Bronchial epithelial cell (primary cell): ENCODE measurements at regions not wholly inside any gene's neighbourhood (a gene's known extent, or its start where the extent isn't known, plus 50 kb on each side); places are given as distances from the start of the nearest gene placed in this dataset.

Experiments used
- DNase-seq: peaks from one replicate; pipeline ENCODE4 v3.0.0-alpha.2; 2010; ENCODE audit warnings: low read depth
- FAIRE-seq: peaks from 2 replicates; lab custom pipeline; 2011; peaks lifted over from hg19 to GRCh38; lab: Jason Lieb, UNC
- H3K27me3 ChIP-seq: 2 replicates; pipeline ENCODE4 v1.5.1; 2011; ENCODE audit warnings: low read length; ENCODE audit not compliant: control insufficient read depth, insufficient read depth
- H3K36me3 ChIP-seq: 2 replicates; pipeline ENCODE4 v1.5.1; 2011; ENCODE audit warnings: low read length; ENCODE audit not compliant: control insufficient read depth, insufficient read depth
- H3K4me3 ChIP-seq: 2 replicates; pipeline ENCODE4 v1.5.1; 2011; ENCODE audit warnings: mild to moderate bottlenecking, low read depth, low read length, control low read depth
- TF ChIP-seq, protein P1 (sequence below): IDR thresholded peaks from 2 replicates; pipeline ENCODE4 v1.5.1; 2011; ENCODE audit warnings: mild to moderate bottlenecking, moderate library complexity, low read length, control low read depth, inconsistent platforms; ENCODE audit not compliant: insufficient read depth, severe bottlenecking

DNA sequence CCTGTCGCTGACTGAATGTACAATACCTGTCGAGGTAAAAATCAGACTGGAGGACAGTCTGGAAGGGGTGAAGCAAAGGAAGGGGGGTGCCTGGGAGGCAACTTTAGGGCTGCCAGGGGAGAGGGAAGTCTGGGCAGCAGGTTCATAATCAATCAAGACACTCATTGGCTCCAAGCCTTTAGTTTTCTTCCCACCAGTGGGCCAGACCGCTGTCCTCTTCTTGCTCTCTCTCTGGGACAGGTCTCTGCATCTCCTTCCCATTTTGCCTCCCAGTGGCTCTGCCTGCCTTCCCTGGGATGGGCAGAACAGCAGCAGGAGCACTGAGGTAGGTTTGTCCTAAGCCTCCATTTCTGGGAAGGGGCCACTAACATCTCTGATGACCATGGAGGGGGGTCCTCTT, 206.5 kb downstream of the TTC8 start:
- peak; percentile 13 for FAIRE-seq
- TF ChIP-seq, protein P1, sequence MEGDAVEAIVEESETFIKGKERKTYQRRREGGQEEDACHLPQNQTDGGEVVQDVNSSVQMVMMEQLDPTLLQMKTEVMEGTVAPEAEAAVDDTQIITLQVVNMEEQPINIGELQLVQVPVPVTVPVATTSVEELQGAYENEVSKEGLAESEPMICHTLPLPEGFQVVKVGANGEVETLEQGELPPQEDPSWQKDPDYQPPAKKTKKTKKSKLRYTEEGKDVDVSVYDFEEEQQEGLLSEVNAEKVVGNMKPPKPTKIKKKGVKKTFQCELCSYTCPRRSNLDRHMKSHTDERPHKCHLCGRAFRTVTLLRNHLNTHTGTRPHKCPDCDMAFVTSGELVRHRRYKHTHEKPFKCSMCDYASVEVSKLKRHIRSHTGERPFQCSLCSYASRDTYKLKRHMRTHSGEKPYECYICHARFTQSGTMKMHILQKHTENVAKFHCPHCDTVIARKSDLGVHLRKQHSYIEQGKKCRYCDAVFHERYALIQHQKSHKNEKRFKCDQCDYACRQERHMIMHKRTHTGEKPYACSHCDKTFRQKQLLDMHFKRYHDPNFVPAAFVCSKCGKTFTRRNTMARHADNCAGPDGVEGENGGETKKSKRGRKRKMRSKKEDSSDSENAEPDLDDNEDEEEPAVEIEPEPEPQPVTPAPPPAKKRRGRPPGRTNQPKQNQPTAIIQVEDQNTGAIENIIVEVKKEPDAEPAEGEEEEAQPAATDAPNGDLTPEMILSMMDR = no peak

DNA sequence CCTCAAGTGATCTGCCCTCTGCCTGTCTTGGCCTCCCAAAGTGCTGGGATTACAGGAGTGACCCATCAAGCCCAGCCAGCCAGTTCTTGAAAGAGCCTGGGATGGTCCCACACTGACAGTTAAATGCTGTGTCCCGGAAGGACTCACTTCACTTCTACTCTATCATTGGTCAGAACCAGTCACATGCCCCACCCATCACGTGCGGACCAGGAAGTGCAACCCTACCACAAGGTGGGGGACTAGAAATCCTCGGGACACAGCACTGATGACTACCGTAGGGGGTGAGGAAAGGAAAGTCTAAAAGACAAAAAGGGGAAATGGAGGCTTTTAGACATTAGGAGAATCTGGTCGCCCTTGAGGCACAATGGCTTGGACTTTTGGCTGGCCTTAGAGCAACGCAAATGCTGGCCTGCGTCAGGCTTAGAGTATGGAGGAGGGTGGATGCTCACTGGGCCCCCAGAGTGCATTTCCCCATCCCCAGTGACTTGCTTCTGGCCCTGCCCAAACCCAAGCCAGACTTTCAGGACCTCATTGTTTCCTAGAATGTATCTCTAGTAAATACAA, 207.7 kb downstream of the TTC8 start:
- H3K36me3 ChIP-seq = no peaks in the 10 kb centered on the region
- no peak overlapping the region for H3K4me3 ChIP-seq
- FAIRE-seq (no peak), DNase-seq (no peak)
- H3K27me3 ChIP-seq = peaks cover 11% of the 10 kb centered on the region
- TF ChIP-seq, protein P1 = no peak

More for the DNA sequence above, 206.5 kb downstream of the TTC8 start:
- no peaks in the 10 kb centered on the region for H3K36me3 ChIP-seq
- peaks cover 14% of the 10 kb centered on the region for H3K27me3 ChIP-seq
- H3K4me3 ChIP-seq = no peak overlapping the region
- DNase-seq = no peak

DNA sequence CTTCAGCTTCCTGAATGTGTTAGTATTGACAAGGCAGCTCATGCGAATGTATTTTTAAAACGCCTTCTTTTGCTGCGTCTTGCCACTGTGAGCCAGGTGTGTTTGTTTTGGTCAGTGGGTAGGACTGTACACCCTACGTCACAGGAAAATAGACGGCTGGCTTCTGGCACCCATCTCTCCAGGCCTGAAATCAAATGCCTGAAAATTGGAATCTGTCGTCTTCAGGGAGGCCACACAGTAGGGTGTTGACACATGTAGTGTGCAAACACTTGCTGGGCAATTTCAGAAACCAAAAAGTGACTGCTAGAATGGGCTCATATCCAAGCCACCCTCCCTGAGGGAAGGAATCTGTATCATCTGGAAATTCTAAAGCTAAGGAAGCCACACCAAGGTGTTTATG, 209.3 kb downstream of the TTC8 start:
- no peaks in the 10 kb centered on the region for H3K36me3 ChIP-seq
- FAIRE-seq = no peak
- peaks cover 4% of the 10 kb centered on the region for H3K27me3 ChIP-seq
- no peak overlapping the region for H3K4me3 ChIP-seq
- DNase-seq = no peak
- TF ChIP-seq, protein P1 = no peak

DNA sequence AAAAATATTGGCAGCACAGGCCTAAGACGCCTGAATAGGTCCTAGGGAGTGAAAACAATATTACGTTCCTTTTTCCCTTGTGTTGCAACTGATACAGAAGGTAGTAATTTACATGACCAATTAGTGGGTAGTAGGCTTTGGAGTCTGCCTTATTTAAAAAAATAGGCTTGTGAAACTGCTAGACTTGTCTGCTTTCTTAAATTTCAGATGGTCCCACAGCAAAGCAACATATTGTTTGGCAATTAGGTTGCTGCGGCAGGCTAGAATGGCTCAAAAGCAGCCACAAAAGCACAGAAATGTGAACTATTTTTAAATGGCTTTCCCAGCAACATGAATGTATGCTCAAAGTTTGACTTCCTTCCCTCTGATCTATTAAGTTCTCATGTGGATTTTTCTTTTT, 211.9 kb downstream of the TTC8 start:
- TF ChIP-seq, protein P1 = no peak
- Histone ChIP-seq H3K27me3 (no peaks in the 10 kb centered on the region), H3K4me3 (no peak overlapping the region), H3K36me3 (no peaks in the 10 kb centered on the region)
- no peak for DNase-seq
- FAIRE-seq = no peak

DNA sequence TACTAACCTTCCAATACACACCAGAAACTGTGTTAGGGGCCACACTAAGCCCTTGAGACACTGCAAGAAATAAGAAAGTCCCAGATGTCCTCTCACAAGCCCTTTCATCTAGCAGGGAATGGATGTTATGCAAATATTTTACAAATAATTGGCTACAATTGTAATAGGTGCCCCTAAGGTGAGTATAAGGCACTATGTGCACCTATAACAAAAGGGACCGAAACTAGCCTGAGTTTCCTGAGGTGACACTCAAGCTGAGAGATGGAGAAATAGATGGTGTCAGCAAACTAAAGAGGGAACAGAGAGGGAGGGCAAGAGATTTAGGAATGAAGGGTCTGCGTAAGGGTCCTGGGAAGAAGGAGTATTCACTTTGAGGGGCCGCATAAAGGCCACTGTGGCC, 212.6 kb downstream of the TTC8 start:
- TF ChIP-seq, protein P1 = no peak
- H3K27me3 ChIP-seq = no peaks in the 10 kb centered on the region
- no peak for FAIRE-seq
- H3K36me3 ChIP-seq = no peaks in the 10 kb centered on the region
- no peak for DNase-seq
- no peak overlapping the region for H3K4me3 ChIP-seq

DNA sequence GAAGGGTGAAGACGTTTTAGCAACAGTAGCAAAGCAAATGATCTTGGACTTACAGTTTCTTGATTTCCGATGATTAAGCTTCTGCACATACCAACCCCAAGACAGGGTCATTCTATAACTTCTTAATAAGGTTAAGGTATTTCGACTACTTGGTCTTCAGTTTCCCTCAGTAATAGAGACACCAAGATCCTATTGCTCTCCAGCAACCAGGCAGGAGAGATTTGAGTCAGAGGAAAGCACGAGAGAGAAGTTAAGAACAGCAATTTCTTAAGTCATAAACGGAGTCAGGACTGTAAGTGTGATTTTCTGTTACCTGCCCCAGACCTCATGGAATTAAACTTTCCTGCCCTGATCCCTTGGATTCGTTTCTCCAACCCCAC, 215.6 kb downstream of the TTC8 start:
- TF ChIP-seq, protein P1 = no peak
- DNase-seq (no peak), FAIRE-seq (no peak)
- no peaks in the 10 kb centered on the region for H3K27me3 ChIP-seq
- no peak overlapping the region for H3K4me3 ChIP-seq
- no peaks in the 10 kb centered on the region for H3K36me3 ChIP-seq
